ENCODE measurements at regions not wholly inside any gene's neighbourhood (a gene's known extent, or its start where the extent isn't known, plus 50 kb on each side); places are given as distances from the start of the nearest gene placed in this dataset.

GRCh38 chr17:33935822-33936221 is 319.3 kb upstream of the CCL2 start:
- Histone ChIP-seq H3K27me3 (ENCODE audit: control insufficient read depth, insufficient read depth, low read length) (no peaks in the 10 kb centered on the region), H3K79me1 (ENCODE audit: low read depth in 1 of 2, low read length in 2 of 2) (no peaks in the 10 kb centered on the region), H4K5ac (ENCODE audit: low read depth, low read length) (no peak overlapping the region), H3K23ac (ENCODE audit: low read depth, low read length) (no peak overlapping the region), H3K4me1 (ENCODE audit: control insufficient read depth, insufficient read depth, low read length) (no peaks in the 10 kb centered on the region), H3K9ac (ENCODE audit: low read depth, low read length) (no peak overlapping the region), H2AFZ (replicated peaks; ENCODE audit: low read length, poor library complexity) (no peak overlapping the region), H2BK120ac (ENCODE audit: low read depth, low read length) (no peak overlapping the region), H2AK9ac (replicated peaks; ENCODE audit: low read depth, low read length, poor library complexity) (no peak overlapping the region), H3K36me3 (ENCODE audit: control insufficient read depth, insufficient read depth, low read length) (no peaks in the 10 kb centered on the region), H3K4me2 (ENCODE audit: low read depth, low read length) (no peak overlapping the region), H3K14ac (replicated peaks; ENCODE audit: low read depth, low read length) (no peak overlapping the region), H4K91ac (ENCODE audit: insufficient read depth, low read depth, low read length) (no peak overlapping the region), H3K27ac (ENCODE audit: insufficient read depth, low read length) (no peak overlapping the region), H2BK5ac (ENCODE audit: low read depth, low read length, poor library complexity, severe bottlenecking) (no peak overlapping the region), H3K9me1 (ENCODE audit: insufficient read depth, low read length) (no peaks in the 10 kb centered on the region), H4K20me1 (ENCODE audit: insufficient read depth, low read length) (no peaks in the 10 kb centered on the region), H4K8ac (ENCODE audit: low read depth in 2 of 2, low read length in 2 of 2) (no peak overlapping the region), H2AK5ac (ENCODE audit: low read depth, low read length) (no peak overlapping the region), H2BK20ac (ENCODE audit: low read depth, low read length) (no peak overlapping the region), H2BK15ac (ENCODE audit: low read depth, low read length) (no peak overlapping the region), H3K4ac (ENCODE audit: low read depth, low read length) (no peak overlapping the region), H3K56ac (ENCODE audit: extremely low read depth, insufficient read depth, low read length) (no peak overlapping the region), H3K9me3 (ENCODE audit: control insufficient read depth, insufficient read depth, low read length) (peaks cover 4% of the 10 kb centered on the region; the same call in 1 of the 2 replicates), H3K18ac (ENCODE audit: low read depth, low read length) (no peak overlapping the region), H3K4me3 (ENCODE audit: insufficient read depth, low read depth, low read length) (no peak overlapping the region)
- ChIA-PET CTCF (no interaction called here), POLR2A (ENCODE audit: unreplicated experiment) (no interaction called here)
- dilution Hi-C loops (cut with HindIII; ENCODE audit: low sequenced_read_pairs, unreplicated experiment) (no loop called here), intact Hi-C loops (cut with micrococcal nuclease) (no loop called here), in situ Hi-C loops (cut with MboI; ENCODE audit: low sequenced_read_pairs) (no loop called here)
- 59% methylated on average over 3 of the region's 4 CpGs; no CpG with 5 or more reads in 1 of the 2 experiments for WGBS, 2 experiments (ENCODE audit: extremely low coverage in 2 of 2, insufficient read length in 1 of 2)
- TF ChIP-seq RCOR1 (IDR thresholded peaks at IDR 0.05; ENCODE audit: insufficient replicate concordance, low read length) (no peak), BHLHE40 (IDR thresholded peaks at IDR 0.05; ENCODE audit: low read depth, low read length) (no peak), MAFK (IDR thresholded peaks at IDR 0.05; ENCODE audit: low read depth, low read length) (no peak), MAZ (IDR thresholded peaks at IDR 0.05; ENCODE audit: borderline replicate concordance, low read depth, low read length) (no peak), MXI1 (IDR thresholded peaks at IDR 0.05; ENCODE audit: borderline replicate concordance, low read depth, low read length) (no peak), CEBPB (IDR thresholded peaks at IDR 0.05; ENCODE audit: low read depth, low read length) (no peak), RAD21 (IDR thresholded peaks at IDR 0.05; ENCODE audit: low read length) (no peak)
- TF ChIP-seq, protein P1, sequence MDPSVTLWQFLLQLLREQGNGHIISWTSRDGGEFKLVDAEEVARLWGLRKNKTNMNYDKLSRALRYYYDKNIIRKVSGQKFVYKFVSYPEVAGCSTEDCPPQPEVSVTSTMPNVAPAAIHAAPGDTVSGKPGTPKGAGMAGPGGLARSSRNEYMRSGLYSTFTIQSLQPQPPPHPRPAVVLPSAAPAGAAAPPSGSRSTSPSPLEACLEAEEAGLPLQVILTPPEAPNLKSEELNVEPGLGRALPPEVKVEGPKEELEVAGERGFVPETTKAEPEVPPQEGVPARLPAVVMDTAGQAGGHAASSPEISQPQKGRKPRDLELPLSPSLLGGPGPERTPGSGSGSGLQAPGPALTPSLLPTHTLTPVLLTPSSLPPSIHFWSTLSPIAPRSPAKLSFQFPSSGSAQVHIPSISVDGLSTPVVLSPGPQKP (IDR thresholded peaks at IDR 0.05; ENCODE audit: borderline replicate concordance, low read depth, low read length): no peak
- DNase-seq: no peak
- no peak for ATAC-seq (ENCODE audit: low read depth)
- BruUV-seq (replicated peaks): no TSS peak

Measured in IMR-90 (cell line).